ENCODE measurements at regions not wholly inside any gene's neighbourhood (a gene's known extent, or its start where the extent isn't known, plus 50 kb on each side); places are given as distances from the start of the nearest gene placed in this dataset.

- no peak for TF ChIP-seq CTCF (IDR thresholded peaks at IDR 0.05)
- no peak for TF ChIP-seq POLR2A (IDR thresholded peaks at IDR 0.05)
Measured at GRCh38 chr2:221272729-221273128, 299.4 kb downstream of the EPHA4 start.

All from thyroid gland (tissue), 4 donors.